ENCODE measurements at regions not wholly inside any gene's neighbourhood (a gene's known extent, or its start where the extent isn't known, plus 50 kb on each side); places are given as distances from the start of the nearest gene placed in this dataset.

GRCh38 chr1:157370698-157371097 is 181.6 kb downstream of the FCRL5 start:
- TF ChIP-seq CTCF (IDR thresholded peaks at IDR 0.05) (no peak), POLR2A (IDR thresholded peaks at IDR 0.05) (no peak), POLR2AphosphoS5 (IDR thresholded peaks at IDR 0.05) (no peak)

Data from breast epithelium (tissue), 3 donors.